Stimulated activated CD8-positive, alpha-beta memory T cell treated with anti-CD3 and anti-CD28 coated beads, Interleukin-7, amount 100 ng/mL, for 48 hours (primary cell): ENCODE measurements at regions not wholly inside any gene's neighbourhood (a gene's known extent, or its start where the extent isn't known, plus 50 kb on each side); places are given as distances from the start of the nearest gene placed in this dataset.

Source experiments
- DNase-seq, 2 donors: peaks; one replicate each; pipeline ENCODE4 v3.0.0-alpha.2; 2020; ENCODE audit warnings: low read depth in 1 of 2; ENCODE audit errors: extremely low read depth in 1 of 2

DNA sequence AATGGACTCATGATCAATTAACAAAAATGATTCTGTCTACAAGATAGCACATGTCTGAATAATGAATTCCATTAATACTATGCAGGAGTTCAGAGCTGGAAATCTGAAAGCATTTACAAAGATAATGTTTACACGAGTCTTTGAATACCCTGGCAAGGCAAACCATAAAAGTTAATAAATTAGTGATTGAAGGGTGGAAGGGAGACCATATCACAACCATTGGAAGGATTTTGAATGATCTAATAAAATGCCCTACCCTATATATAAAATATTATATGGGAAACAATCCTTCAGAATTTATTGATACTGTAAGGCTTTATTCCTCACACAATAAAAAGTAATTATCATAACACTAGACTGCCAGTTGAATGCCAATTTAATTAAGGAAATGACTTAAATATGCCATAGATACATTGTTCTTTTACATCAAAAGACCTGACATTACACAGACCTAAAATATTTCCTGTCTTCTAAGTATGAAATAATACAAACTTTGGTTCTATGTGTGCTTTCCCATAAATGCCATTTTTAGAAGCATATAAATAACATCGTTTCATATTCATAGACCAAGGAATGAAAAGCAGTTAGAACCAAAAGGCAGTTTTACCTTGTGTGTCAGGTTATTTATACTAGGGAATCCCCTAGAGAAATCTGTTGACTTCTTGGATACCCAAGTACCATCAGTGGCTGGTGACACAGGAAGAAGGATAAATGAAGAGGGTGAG, 249.2 kb upstream of the MARCKS start:
- no peak for DNase-seq

DNA sequence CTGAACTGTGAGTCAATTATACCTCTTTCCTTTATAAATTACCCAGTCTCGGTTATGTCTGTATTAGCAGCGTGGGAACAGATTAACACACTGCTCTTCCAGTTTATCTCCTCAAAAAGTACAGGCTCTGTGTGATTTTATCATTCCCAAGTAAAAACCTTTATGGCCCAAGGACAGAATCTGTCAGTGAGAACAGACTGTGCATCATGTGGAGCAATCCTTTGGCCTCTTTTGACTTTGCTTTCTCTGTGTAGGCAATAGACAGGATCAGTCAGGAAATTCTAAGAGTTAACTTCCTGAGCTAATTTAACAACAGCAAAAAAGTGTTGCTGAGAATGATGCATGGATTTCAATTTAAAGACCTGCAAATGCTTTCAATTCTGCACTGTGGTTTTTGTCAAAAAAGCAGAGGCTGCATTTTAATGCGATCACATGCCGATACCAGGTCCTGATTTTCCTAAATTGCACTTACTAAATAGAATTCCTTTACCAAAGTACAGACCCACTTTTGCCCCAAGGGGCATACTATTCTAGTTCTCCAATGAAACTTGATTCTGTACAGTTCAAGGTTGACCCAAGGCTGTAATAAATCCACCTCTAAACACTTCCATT, 246.7 kb upstream of the MARCKS start:
- no peak for DNase-seq

DNA sequence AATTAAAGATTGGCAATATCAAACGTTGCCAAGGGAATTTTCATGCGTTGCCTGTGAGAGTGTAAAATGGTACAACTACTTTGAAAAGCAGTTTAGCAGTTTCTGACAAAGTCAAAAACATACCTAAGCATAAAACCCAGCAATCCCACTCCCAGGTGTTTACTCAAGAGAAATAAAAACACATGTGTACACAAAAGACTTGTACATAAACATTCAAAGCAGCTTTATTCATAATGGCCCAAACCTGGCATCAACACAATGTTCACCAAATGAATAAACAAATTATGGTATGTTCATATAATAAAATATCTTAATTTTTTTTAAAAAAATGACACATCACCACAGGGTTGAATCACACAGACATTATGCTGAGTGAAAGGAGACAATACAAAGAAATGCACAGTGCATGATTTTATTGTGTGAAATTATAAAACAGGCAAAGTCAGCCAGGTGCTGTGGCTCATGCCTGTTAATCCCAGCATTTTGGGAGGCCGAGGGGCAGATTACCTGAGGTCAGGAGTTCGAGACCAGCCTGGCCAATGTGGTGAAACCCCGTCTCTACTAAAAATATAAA, 240.4 kb upstream of the MARCKS start:
- no peak for DNase-seq

DNA sequence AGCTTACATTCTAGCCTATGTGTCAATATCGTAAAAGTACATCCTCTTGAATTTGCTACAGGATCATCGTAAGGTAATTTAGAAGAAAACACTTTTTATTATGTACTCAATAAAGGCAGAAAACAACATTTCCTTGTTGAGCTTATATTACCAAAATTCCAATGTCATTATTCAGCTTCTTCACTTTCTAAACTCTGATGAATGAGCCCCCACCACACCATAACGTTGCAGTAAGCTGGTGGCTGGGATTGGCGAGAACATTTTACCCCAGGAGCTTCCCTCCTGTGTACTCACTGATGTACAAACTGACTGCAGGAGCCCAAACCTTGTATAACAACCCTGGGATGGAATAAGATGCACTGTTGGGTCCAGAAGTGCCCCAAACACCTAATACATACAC, 238.1 kb upstream of the MARCKS start:
- DNase-seq: no peak

DNA sequence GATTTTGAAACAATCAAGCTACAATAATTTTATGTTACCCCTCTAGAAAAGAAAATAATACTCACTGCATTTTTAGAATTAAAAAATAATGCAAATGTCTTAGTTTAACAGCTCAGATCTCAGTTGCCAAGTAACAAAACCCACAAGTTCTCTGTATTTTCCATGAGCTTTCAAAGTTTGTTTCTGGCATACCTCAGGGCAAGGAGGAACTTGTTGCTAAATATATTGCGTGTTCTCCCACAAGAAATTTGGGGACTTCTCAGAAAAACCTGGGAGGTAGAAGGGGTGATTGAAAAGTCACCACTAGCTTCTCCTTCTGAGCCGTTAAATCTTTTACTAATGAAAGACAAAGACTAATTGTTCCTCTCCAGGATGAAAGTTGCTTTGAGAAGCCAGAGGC, 236.8 kb upstream of the MARCKS start:
- no peak for DNase-seq

DNA sequence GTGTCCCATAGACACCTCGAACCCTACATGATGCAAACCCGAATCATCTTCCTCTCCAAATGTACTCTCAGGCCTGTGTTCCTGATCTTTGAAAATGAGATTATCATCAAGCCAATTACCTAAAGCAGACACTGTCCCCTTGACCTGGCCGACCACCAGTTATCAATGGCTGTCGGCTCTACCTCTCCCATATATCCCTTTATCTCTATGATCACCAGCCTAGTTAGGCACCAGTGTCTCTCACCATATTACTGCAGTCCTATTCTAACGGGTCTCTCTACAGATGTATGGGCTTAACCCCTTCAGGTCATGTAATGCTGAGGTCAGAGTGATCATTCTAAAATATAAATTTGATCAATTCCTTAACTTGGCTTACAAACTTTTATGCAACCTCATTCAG, 234.9 kb upstream of the MARCKS start:
- DNase-seq: no peak

DNA sequence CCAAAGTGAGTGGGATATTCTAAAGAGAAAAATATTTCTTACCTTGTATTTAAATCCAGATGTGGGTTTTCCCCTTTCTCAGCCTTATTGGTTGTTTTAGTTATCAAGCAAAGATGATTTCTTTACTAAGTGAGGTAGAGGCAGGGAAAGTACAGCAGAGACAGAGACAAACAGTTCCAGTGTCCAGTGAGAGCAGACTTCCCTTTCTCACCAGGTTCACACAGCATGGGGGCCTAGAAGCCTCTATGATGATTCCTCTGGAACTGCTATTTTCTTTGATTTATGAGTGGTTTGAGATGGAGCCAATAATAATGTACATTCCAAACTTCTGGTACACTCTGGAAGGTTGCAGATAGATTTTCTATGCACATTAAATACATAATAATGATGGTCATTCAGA, 234.0 kb upstream of the MARCKS start:
- no peak for DNase-seq

DNA sequence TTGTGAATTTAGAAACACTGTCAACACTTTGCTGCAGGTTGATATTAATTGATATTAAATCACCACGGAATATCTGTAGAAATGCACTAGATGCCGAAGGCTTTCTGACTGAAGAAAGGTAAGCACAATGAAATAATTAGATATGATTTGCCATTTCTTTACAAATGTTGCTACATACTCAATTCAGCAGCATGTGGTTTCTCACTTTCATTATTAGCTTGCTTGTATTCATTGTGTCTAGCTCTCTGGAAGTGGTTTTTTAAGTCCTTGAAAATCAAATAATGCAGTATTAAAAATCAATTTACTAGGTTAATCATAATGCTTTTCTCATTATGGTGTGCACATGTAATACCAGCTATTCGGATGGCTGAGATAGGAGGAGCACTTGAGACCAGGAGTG, 231.3 kb upstream of the MARCKS start:
- DNase-seq: no peak

DNA sequence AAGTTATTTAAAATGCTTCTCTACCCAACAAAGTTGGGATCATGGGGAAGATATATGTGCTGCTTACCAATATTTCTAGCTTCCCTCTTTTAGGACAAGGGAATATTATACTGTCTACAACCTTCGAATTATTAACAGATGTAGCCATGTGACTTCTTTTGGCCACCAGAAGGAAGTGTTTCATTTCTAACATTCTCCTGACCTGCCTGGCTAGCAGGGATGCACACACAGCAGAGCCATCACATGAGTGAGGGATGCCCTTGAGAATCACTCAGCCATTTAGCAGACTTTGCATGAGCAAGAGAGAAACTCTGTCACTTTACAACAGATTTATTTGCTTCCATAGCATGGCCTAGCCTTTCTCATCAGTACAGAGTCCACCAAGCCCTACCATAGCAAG, 230.7 kb upstream of the MARCKS start:
- DNase-seq: no peak

DNA sequence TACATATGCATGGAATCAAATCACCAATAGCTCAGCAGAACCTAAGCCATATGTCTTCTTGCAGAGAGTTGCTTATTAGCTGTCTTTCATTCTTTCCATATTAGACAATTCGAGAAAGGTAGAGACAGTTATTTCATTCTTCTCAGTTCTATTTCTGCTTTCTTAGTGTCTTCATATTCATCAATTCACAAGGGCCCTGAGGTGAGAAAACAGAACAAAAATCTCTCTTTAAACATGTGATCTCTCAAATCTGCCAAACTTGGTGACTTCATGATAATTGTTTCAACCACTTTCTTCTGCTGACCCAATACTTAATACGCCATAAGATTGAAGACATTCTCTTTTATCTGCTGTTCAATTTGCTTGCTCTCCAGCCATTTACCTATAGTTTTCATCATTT, 229.7 kb upstream of the MARCKS start:
- DNase-seq: no peak

DNA sequence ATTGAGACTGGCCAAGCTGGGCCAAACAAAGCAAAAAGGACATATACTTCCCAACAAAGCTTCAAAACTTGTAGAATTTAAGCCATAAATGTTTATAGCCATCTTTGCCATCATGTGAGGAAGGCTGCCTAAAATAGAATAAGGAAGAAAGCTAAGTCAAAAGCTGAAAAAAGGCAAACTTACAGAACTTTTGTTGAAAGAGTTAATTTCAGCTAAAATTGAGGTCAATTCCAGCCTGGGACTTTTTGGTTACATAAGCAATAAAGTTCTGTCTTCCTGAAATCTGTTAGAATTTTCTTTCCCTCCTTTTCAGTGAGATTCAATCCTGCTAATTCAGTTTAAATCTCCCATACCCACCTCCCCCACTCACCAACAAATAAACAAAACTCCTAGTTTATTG, 227.9 kb upstream of the MARCKS start:
- no peak for DNase-seq

DNA sequence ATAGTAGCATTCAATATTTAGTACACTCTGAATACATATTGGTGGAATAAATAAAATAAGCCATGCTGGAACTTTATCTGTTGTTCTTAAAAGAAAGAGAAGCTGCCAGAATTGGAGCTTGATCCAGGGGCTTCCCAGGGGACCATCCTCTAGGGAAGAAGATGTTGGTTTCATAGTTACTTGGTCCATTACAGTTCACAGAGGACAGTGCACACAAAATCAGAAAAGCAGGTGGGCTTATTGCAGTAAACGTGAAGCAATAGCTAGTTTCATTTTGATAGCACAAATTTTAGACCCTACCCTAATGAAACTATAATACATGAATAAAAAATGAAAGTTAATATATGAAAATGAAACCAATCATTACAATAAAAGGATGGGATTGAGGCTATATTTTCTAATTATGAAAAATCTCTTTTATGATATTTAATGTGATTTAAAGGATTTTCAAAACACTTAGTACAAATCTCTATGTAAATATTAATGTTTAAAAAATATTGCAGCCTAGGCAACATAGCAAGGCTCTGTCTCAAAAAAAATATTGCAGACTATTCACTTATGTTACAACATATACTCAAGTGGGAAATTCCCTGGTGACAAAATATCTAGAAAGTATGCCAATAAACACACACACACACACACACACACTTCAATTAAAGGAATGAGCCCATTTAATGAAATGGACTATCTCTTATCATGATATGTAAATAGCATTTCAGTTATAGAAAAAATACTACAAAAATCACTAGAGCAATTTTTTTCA, 227.0 kb upstream of the MARCKS start:
- DNase-seq: no peak

DNA sequence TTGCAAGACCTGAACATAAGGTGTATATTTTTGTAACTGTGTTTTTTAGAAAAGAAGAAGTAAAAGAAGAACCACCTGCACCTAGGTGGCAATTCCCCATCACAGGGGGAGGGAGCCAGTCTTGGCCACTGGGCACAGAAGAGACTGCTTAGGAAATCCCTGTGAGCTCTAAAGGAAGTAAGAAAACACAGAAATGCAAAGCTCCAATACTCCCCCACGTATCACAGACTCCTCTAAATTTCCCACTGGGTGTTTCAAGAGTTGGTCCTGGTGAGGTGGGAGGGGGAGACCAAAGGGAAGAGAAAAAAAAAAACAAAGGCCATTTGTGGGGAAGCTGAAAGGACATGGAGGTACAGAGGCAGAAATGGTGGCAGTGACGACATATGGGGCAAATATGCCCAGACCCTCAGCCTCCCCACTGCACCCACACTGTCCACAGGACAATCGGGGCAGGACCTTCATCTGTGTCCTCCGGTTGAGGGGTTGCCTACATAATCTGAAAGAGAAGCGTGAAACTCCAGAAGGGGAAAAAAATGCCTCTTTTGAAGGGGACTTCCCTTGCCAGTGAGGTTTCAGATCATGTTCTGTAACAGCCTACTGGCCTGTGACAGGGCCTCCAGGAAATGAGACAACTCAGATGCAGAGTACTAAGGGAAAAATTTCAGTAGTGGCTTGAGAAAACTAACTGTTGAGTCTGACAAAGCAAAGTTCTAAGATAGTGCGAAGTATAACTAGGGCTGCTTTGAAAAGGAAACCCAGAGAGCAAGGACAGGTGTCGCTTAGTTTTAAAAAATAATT, 226.2 kb upstream of the MARCKS start:
- peak in 1 of 2 donors; percentile 15 for DNase-seq

DNA sequence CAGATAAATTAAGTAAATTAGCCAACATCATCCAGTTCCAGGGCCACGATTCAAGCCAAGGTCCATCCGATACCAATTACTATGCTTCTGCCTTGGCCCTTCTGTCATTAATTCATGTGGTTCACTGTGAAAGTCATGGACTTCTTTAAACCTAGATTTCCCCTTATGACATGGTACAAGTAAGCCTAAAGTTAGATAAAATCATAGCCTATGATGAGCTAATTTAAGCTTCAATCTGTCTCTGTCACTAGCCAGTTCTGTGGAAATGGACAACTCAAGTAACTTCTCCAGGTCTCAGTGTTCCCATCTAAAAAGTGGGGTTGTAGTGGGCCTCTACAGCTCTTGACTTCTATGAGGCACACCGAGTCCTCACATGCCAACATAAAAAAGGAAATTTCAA, 225.5 kb upstream of the MARCKS start:
- DNase-seq: no peak

DNA sequence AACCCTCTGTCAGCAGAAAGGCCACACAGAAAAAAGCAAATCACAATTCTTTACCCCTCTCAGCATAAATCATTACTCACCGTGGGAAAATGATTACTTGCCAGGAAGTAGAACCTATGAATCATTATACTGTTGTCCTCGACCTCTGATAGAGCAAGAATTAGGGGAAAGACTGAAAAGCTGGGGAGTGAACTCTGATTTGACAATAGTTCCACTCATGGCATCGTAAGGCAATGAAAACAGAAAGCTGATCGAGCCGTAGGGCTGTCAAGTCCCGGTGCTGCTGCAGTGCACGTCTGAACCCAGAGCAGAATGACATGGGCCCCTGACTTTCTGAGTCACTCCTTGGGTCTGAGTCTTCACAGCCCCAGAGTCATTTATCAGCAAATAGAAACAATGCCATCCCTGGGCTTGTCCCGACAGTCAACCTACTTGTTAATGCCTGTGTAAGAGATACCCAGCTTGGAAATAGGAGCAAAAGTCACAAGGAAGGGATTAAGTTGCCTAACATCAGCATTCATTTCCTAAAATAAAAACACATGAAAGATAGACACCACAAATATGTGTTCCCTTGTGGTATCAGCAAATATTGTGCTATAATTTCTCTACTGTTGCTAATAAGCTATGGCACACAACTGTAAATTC, 224.8 kb upstream of the MARCKS start:
- DNase-seq: peak; percentile 8 to 56

DNA sequence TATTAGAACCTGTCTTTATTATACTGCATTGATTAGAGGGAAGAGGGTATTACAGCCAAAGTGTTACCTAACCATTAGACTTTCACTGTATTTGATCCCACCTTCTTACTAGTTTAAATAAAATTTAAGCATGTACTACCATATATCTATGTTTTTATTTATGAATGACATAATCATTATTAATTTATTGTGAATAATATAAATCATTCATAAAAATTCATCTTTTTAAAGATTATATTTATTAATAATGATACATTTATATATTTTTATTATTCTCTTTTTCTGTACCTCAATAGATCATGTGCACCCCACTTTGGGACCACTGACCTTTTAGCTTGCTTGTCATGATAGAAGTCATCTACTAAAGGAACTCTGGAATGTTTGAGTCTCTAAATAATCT, 223.5 kb upstream of the MARCKS start:
- DNase-seq: no peak

DNA sequence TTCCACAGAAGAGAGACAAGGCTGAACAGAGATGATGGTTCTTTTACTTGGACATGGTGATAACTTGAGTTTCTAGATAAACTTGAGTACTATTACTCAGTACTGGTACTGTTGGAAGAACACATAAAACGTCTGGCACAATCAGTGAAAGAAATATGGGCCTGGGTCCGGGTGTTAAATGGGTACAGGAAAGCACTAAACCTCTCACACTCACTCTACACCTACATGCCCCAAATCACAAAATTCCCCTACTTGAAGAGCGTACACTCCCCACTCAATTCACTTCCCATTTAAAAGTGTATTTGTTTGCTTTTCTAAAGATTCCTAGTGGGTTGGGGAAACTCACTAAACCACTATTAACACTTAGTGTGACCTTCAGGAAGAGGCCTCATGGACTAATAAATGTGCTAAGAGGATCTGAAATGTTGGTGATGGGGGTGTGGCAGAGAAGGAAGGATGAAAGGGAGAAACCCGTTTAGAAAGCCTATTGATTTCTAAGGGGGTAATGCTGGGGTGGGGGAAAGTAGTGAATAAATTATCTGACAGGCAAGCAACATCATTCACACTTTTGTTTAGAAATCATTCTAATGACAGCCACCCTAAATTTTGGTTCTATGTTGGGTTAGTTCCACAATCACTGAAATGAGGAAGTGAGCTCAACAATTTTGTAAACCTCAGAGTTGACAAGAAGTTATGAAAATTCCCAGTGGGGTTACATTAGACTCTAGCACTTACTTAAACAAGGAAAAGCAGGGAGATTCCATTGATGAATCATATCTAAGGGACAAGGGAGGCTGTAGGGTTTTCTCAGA, 222.6 kb upstream of the MARCKS start:
- DNase-seq: no peak

DNA sequence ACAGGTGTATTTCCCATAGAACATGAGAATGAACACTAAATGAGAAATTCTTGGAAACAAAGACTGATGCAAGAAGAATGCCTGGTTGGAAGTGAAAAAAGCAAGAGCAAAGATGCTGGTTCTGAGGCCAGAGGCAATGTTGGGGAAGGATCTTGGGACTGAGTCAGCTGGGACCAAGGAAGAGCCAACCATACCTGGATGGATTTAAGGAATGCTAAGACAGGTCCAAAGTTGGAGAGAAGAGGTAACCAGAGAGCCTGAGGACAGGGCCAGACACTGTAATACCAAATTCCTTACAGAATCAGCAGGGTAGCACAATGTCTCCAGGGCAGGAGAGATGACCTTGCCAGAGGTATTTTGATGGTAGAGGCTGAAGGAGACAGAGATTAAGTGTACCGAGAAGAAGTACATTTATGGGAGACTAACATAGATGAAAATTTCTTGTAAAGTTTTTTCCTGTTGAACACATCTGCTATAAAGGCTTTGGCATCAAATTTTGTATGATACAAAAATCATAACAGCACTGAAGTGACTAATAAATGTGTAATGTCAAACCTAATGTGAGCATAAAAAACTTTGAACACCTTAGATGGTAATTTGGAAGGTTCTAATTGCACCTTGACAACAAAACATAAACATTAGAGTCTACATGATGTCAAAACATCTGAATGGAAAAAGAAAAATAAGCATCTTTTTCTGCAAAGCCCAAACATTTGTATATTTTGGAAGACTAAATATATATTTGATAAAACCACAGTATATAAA, 221.7 kb upstream of the MARCKS start:
- DNase-seq: no peak

DNA sequence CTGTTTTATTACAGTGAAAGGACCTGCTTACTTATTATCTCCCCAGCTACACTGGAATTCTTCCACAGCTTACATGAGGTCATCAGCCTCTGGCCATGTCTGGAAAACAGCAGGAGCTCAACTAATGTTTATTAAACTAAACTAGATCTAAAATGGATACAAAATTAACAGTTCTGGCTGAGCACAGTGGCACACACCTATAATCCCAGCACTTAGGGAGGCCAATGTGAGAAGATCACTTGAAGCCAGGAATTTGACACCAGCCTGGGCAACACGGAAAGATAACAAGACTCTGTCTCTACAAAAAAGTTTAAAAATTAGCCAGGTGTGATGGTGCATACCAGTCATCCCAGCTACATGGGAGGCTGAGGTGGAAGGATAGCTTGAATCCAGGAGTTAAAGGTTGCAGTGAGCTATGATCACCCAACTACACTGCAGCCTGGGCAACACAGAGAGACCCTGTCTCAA, 220.8 kb upstream of the MARCKS start:
- DNase-seq: no peak
